ENCODE measurements at regions not wholly inside any gene's neighbourhood (a gene's known extent, or its start where the extent isn't known, plus 50 kb on each side); places are given as distances from the start of the nearest gene placed in this dataset.
"Not testable (repeated sequence)": the region's sequence is repeated elsewhere in the genome, so short reads cannot be mapped to it uniquely, and the experiment has no call there.

- DNase-seq: no peak
- intact Hi-C loops (cut with DNase I): no loop called here
- Histone ChIP-seq H3K27me3 (no peaks in the 10 kb centered on the region), H3K27ac (no peak overlapping the region), H3K4me1 (no peaks in the 10 kb centered on the region), H3K36me3 (no peaks in the 10 kb centered on the region), H3K4me3 (no peak overlapping the region), H3K9ac (ENCODE audit: low read depth in 2 of 2, low read length in 2 of 2) (no peak overlapping the region), H3K9me3 (no peaks in the 10 kb centered on the region)
- TF ChIP-seq CTCF (IDR thresholded peaks at IDR 0.05): no peak
Measured at GRCh38 chr11:112533682-112534081, 273.0 kb upstream of the PLET1 start.

GRCh38 chr11:112534208-112534607 is 273.5 kb upstream of the PLET1 start:
- Histone ChIP-seq H3K4me1 (no peaks in the 10 kb centered on the region), H3K9ac (ENCODE audit: low read depth in 2 of 2, low read length in 2 of 2) (no peak overlapping the region), H3K9me3 (no peaks in the 10 kb centered on the region), H3K27me3 (no peaks in the 10 kb centered on the region), H3K27ac (no peak overlapping the region), H3K36me3 (no peaks in the 10 kb centered on the region), H3K4me3 (no peak overlapping the region)
- TF ChIP-seq CTCF (IDR thresholded peaks at IDR 0.05): no peak
- no peak for DNase-seq
- intact Hi-C loops (cut with DNase I): no loop called here

- no peak for DNase-seq
- no peaks in the 10 kb centered on the region for H3K27me3 ChIP-seq
- no peaks in the 10 kb centered on the region for H3K9me3 ChIP-seq
- no peaks in the 10 kb centered on the region for H3K36me3 ChIP-seq
- no peak overlapping the region for H3K9ac ChIP-seq (ENCODE audit: low read depth in 2 of 2, low read length in 2 of 2)
- H3K27ac ChIP-seq: no peak overlapping the region
- H3K4me1 ChIP-seq: no peaks in the 10 kb centered on the region
- intact Hi-C loops (cut with DNase I): no loop called here
- TF ChIP-seq CTCF (IDR thresholded peaks at IDR 0.05): no peak
- no peak overlapping the region for H3K4me3 ChIP-seq
Measured at GRCh38 chr11:112537026-112537425, 276.4 kb upstream of the PLET1 start.

GRCh38 chr11:112537846-112538330 is 277.2 kb upstream of the PLET1 start:
- H3K4me3 ChIP-seq: no peak overlapping the region
- H3K4me1 ChIP-seq: no peaks in the 10 kb centered on the region
- TF ChIP-seq CTCF (IDR thresholded peaks at IDR 0.05): no peak
- H3K27ac ChIP-seq: no peak overlapping the region
- no peaks in the 10 kb centered on the region for H3K9me3 ChIP-seq
- H3K27me3 ChIP-seq: no peaks in the 10 kb centered on the region
- no peaks in the 10 kb centered on the region for H3K36me3 ChIP-seq
- no peak overlapping the region for H3K9ac ChIP-seq (ENCODE audit: low read depth in 2 of 2, low read length in 2 of 2)
- intact Hi-C loops (cut with DNase I): no loop called here
- no peak for DNase-seq

GRCh38 chr11:112538534-112539280 is 278.0 kb upstream of the PLET1 start:
- Histone ChIP-seq H3K9ac (ENCODE audit: low read depth in 2 of 2, low read length in 2 of 2) (no peak overlapping the region), H3K27me3 (no peaks in the 10 kb centered on the region), H3K36me3 (no peaks in the 10 kb centered on the region), H3K4me1 (no peaks in the 10 kb centered on the region), H3K4me3 (no peak overlapping the region), H3K27ac (no peak overlapping the region), H3K9me3 (no peaks in the 10 kb centered on the region)
- DNase-seq: no peak
- intact Hi-C loops (cut with DNase I): no loop called here
- no peak for TF ChIP-seq CTCF (IDR thresholded peaks at IDR 0.05)

GRCh38 chr11:112539281-112539555 is 278.6 kb upstream of the PLET1 start:
- H3K36me3 ChIP-seq; H3K9me3 ChIP-seq; H3K27ac ChIP-seq; H3K4me1 ChIP-seq; H3K9ac ChIP-seq (ENCODE audit: low read depth in 2 of 2, low read length in 2 of 2); H3K27me3 ChIP-seq; DNase-seq; H3K4me3 ChIP-seq; intact Hi-C loops (cut with DNase I): not testable (repeated sequence)

All from colonic mucosa (tissue), 4 donors.